T47D (cell line): ENCODE measurements at regions not wholly inside any gene's neighbourhood (a gene's known extent, or its start where the extent isn't known, plus 50 kb on each side); places are given as distances from the start of the nearest gene placed in this dataset.
A peak's percentile ranks its signal among the peaks of the same experiment; 100 is the strongest.

ENCODE experiments used
- DNase-seq, 2 experiments: peaks; one replicate each; pipeline versions ENCODE4 v3.0.0 to v3.0.0-alpha.2; 2011 to 2012; ENCODE audit warnings: low read depth in 1 of 2, low spot score in 1 of 2
- JUND ChIP-seq: IDR thresholded peaks from 2 replicates; pipeline ENCODE4 v1.6.1; 2012; ENCODE audit warnings: low read depth
- in situ Hi-C: cut with HindIII; loops from 2 replicates; pipeline ENCODE4 v1.10.0; 2016; ENCODE audit warnings: low sequenced_read_pairs, low pct_unique_long_range_greater_than_20kb

GRCh38 chr4:26132858-26133257 is 188.0 kb upstream of the RBPJ start:
- no peak for TF ChIP-seq JUND
- in situ Hi-C loops = no loop called here
- peak in 1 of 2 experiments; percentile 36 for DNase-seq

- no peak for DNase-seq
- in situ Hi-C loops = no loop called here
- no peak for TF ChIP-seq JUND
These were observed 187.0 kb upstream of the RBPJ start for GRCh38 chr4:26133840-26134239.

- in situ Hi-C loops = no loop called here
- DNase-seq = no peak
- no peak for TF ChIP-seq JUND
These were observed 185.5 kb upstream of the RBPJ start for GRCh38 chr4:26135331-26135730.

- no peak for TF ChIP-seq JUND
- in situ Hi-C loops = no loop called here
These were observed 184.2 kb upstream of the RBPJ start for GRCh38 chr4:26136615-26137014.

GRCh38 chr4:26137288-26137687 is 183.5 kb upstream of the RBPJ start:
- no peak for DNase-seq
- in situ Hi-C loops = no loop called here

More at GRCh38 chr4:26136615-26137014, 184.2 kb upstream of the RBPJ start:
- no peak for DNase-seq

GRCh38 chr4:26139310-26139924 is 181.4 kb upstream of the RBPJ start:
- TF ChIP-seq JUND = no peak
- no peak for DNase-seq
- in situ Hi-C loops = no loop called here

More at GRCh38 chr4:26137288-26137687, 183.5 kb upstream of the RBPJ start:
- TF ChIP-seq JUND = no peak

GRCh38 chr4:26140150-26140898 is 180.5 kb upstream of the RBPJ start:
- no peak for DNase-seq
- TF ChIP-seq JUND = no peak
- in situ Hi-C loops = no loop called here

- DNase-seq = no peak
- in situ Hi-C loops = no loop called here
These were observed 179.6 kb upstream of the RBPJ start for GRCh38 chr4:26141051-26141721.

GRCh38 chr4:26141911-26142638 is 178.7 kb upstream of the RBPJ start:
- TF ChIP-seq JUND = no peak
- DNase-seq = no peak
- in situ Hi-C loops = no loop called here

More at GRCh38 chr4:26141051-26141721, 179.6 kb upstream of the RBPJ start:
- TF ChIP-seq JUND = no peak

GRCh38 chr4:26144526-26145155 is 176.2 kb upstream of the RBPJ start:
- in situ Hi-C loops = no loop called here
- no peak for DNase-seq
- TF ChIP-seq JUND = no peak

GRCh38 chr4:26145212-26145611 is 175.6 kb upstream of the RBPJ start:
- no peak for DNase-seq
- no peak for TF ChIP-seq JUND
- in situ Hi-C loops = no loop called here

GRCh38 chr4:26148927-26149326 is 171.9 kb upstream of the RBPJ start:
- no peak for DNase-seq
- no peak for TF ChIP-seq JUND
- in situ Hi-C loops = no loop called here
